ENCODE measurements at regions not wholly inside any gene's neighbourhood (a gene's known extent, or its start where the extent isn't known, plus 50 kb on each side); places are given as distances from the start of the nearest gene placed in this dataset.

DNA sequence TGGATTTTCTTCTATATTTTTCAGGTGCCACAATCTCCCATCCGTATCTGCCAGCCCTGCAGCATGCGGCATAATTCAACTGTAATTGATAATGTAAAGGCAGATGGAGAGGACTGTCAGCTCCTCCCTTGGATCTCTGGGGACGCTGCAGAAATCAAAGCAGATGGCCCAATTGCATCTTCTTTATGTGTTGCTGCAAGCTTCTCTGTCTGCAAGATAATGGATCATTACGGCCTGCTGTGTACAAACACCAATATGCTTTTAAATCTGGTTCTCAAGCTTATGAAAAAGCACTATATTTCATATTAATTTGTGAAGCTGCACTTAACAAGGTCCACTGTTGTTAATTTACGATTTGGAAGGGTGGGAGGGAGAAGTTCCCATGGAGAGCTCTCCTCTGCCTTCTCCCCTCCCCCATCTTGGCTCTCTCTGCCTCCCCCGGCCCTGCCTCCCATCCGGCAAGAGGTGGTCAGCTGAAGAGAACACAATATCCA, 607.5 kb downstream of the TOX3 start:
- Histone ChIP-seq H3K9me3 (no peaks in the 10 kb centered on the region), H3K27me3 (no peaks in the 10 kb centered on the region), H3K36me3 (no peaks in the 10 kb centered on the region), H3K4me1 (no peaks in the 10 kb centered on the region), H3K4me3 (no peak overlapping the region), H3K27ac (no peak overlapping the region)
- TF ChIP-seq CTCF (IDR thresholded peaks at IDR 0.05) (no peak), EP300 (IDR thresholded peaks at IDR 0.05; ENCODE audit: low read depth) (no peak), POLR2A (IDR thresholded peaks at IDR 0.05) (no peak), POLR2AphosphoS5 (IDR thresholded peaks at IDR 0.05) (no peak)
- DNase-seq: no peak
- WGBS, 2 donors (ENCODE audit: low coverage in 1 of 2): 57 to 66% methylated on average over 7 of the region's 7 CpGs
- intact Hi-C loops (cut with DNase I; ENCODE audit: low total_unique reads) (no loop called here), in situ Hi-C loops (cut with MboI; ENCODE audit: low pct_ligation_motif_present in 1 of 4, low pct_unique_long_range_greater_than_20kb in 1 of 4, low sequenced_read_pairs in 3 of 4) (no loop called here)

- 47 to 66% methylated on average over 3 of the region's 3 CpGs for WGBS, 2 donors (ENCODE audit: low coverage in 1 of 2)
- intact Hi-C loops (cut with DNase I; ENCODE audit: low total_unique reads): no loop called here
- in situ Hi-C loops (cut with MboI; ENCODE audit: low pct_ligation_motif_present in 1 of 4, low pct_unique_long_range_greater_than_20kb in 1 of 4, low sequenced_read_pairs in 3 of 4): no loop called here
Observed at GRCh38 chr16:51938861-51939260, 608.1 kb downstream of the TOX3 start.

DNA sequence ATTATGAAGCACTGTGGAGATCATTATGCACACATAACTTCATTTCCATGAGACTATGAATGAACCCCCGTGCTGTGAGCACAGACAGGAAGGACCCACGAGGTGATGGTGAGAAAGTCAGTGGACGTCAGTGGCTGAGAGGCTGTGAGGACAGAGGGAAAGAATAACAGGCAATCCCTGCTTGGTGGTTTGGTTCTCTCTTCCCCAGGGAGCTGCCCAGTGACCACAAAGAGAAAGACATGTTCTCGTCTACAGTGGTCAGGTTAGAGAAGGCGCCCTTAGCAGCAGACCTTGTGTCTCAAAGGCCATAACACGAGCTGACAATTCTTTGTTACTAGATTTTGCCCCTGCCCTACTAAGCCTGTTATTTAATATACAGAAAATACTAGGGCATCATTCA, 609.2 kb downstream of the TOX3 start:
- Histone ChIP-seq H3K36me3 (no peaks in the 10 kb centered on the region), H3K9me3 (no peaks in the 10 kb centered on the region), H3K4me3 (no peak overlapping the region), H3K4me1 (no peaks in the 10 kb centered on the region), H3K27ac (no peak overlapping the region), H3K27me3 (no peaks in the 10 kb centered on the region)
- no peak for DNase-seq
- WGBS, 2 donors (ENCODE audit: low coverage in 1 of 2): 65 to 70% methylated on average over 4 to 6 of the region's 6 CpGs
- in situ Hi-C loops (cut with MboI; ENCODE audit: low pct_ligation_motif_present in 1 of 4, low pct_unique_long_range_greater_than_20kb in 1 of 4, low sequenced_read_pairs in 3 of 4) (no loop called here), intact Hi-C loops (cut with DNase I; ENCODE audit: low total_unique reads) (no loop called here)
- no peak for TF ChIP-seq POLR2AphosphoS5 (IDR thresholded peaks at IDR 0.05)
- TF ChIP-seq EP300 (IDR thresholded peaks at IDR 0.05; ENCODE audit: low read depth): no peak
- TF ChIP-seq CTCF (IDR thresholded peaks at IDR 0.05): no peak
- TF ChIP-seq POLR2A (IDR thresholded peaks at IDR 0.05): no peak

More at GRCh38 chr16:51938861-51939260, 608.1 kb downstream of the TOX3 start:
- no peak for DNase-seq
- Histone ChIP-seq H3K4me3 (no peak overlapping the region), H3K9me3 (no peaks in the 10 kb centered on the region), H3K27me3 (no peaks in the 10 kb centered on the region), H3K27ac (no peak overlapping the region), H3K36me3 (no peaks in the 10 kb centered on the region), H3K4me1 (no peaks in the 10 kb centered on the region)
- TF ChIP-seq POLR2A (IDR thresholded peaks at IDR 0.05): no peak
- no peak for TF ChIP-seq EP300 (IDR thresholded peaks at IDR 0.05; ENCODE audit: low read depth)
- TF ChIP-seq POLR2AphosphoS5 (IDR thresholded peaks at IDR 0.05): no peak
- TF ChIP-seq CTCF (IDR thresholded peaks at IDR 0.05): no peak

- in situ Hi-C loops (cut with MboI; ENCODE audit: low pct_ligation_motif_present in 1 of 4, low pct_unique_long_range_greater_than_20kb in 1 of 4, low sequenced_read_pairs in 3 of 4) (no loop called here), intact Hi-C loops (cut with DNase I; ENCODE audit: low total_unique reads) (no loop called here)
- no peak for DNase-seq
- H3K4me3 ChIP-seq: no peak overlapping the region
- no peaks in the 10 kb centered on the region for H3K27me3 ChIP-seq
- no peaks in the 10 kb centered on the region for H3K36me3 ChIP-seq
- 86 to 93% methylated on average over 4 to 5 of the region's 5 CpGs for WGBS, 2 donors (ENCODE audit: low coverage in 1 of 2)
- no peaks in the 10 kb centered on the region for H3K9me3 ChIP-seq
- H3K27ac ChIP-seq: no peak overlapping the region
- no peaks in the 10 kb centered on the region for H3K4me1 ChIP-seq
- TF ChIP-seq POLR2A (IDR thresholded peaks at IDR 0.05): no peak
- TF ChIP-seq POLR2AphosphoS5 (IDR thresholded peaks at IDR 0.05): no peak
- TF ChIP-seq EP300 (IDR thresholded peaks at IDR 0.05; ENCODE audit: low read depth): no peak
- no peak for TF ChIP-seq CTCF (IDR thresholded peaks at IDR 0.05)
Observed at GRCh38 chr16:51936846-51937245, 610.1 kb downstream of the TOX3 start.

Data from transverse colon (tissue), 4 donors.